ENCODE measurements at regions not wholly inside any gene's neighbourhood (a gene's known extent, or its start where the extent isn't known, plus 50 kb on each side); places are given as distances from the start of the nearest gene placed in this dataset.
A peak's percentile ranks its signal among the peaks of the same experiment; 100 is the strongest.

DNA sequence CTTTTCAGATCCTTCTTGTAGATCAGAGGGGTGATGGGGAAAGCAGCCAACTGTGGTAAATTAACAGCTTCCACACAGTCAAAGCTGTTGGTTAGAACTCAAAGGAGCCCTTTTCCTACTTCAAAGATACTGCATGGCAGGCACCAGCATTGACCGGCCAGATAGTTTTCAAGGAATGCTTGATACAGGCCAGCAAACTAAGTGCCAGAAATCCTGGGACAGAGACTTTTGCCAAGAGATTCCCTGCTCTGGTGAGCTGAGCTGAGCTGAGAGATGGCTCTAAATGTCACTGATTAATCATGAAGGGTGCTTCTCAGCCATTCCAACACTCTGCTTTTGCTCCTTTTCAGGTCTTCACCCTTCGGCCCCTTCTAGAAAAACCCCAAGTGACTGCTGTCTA lies 131.6 kb upstream of the MED14 start:
- POLR2A ChIA-PET, result no interaction called here

DNA sequence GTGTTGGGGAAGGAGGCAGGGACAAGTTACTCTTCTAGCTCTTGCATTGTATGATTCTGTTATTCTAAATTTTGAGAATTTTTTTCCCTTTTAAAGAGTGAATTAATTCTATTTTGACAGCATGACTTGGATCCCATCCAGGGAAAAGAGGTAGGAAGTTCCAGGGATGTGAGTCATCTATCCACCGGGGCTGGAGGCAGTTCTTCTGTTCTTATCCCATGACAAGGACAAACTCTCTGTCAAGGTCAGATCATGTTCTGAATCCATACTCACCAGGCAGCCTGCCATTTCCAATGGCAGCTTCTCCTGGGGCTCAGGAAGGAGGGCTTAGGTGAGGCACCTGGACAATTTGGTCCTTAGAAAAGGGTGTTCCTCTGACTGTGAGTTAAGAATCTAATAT lies 132.0 kb upstream of the MED14 start:
- WGBS (ENCODE audit: low lambda C conversion rate), result 0% methylated on average over 1 of the region's 1 CpG
- no peaks in the 10 kb centered on the region for H4K20me1 ChIP-seq (ENCODE audit: insufficient read depth)
- no peak overlapping the region for H3K4me3 ChIP-seq (ENCODE audit: low read depth in 2 of 2, low read length in 1 of 2)
- H3K36me3 ChIP-seq (replicated peaks in 1 of 2; ENCODE audit: control insufficient read depth in 1 of 2, insufficient read depth in 2 of 2, low read length in 1 of 2), result no peaks in the 10 kb centered on the region
- ChIA-PET POLR2A (no interaction called here), CTCF (interaction anchor here (2.6 kb wide), 1 partner anchor 10 kb away, joined by 12 read pairs; no protein-coding TSS in a partner anchor)
- H3F3A ChIP-seq (replicated peaks; ENCODE audit: insufficient read depth), result peaks cover 21% of the 10 kb centered on the region
- no peaks in the 10 kb centered on the region for H3K79me2 ChIP-seq (ENCODE audit: insufficient read depth)
- H3K4me2 ChIP-seq, result peak overlapping the region; percentile 44; the same call in 1 of the 2 replicates
- H2AFZ ChIP-seq (ENCODE audit: low read depth), result no peak overlapping the region
- no peaks in the 10 kb centered on the region for H3K9me2 ChIP-seq
- peak overlapping the region; percentile 65 to 78; a peak in 3 of 4 replicates for H3K27ac ChIP-seq (ENCODE audit: low read depth in 2 of 2, low read length in 1 of 2)
- DNase-seq, result no peak
- H3K4me1 ChIP-seq (ENCODE audit: control insufficient read depth in 1 of 2, insufficient read depth in 2 of 2, low read depth in 1 of 2, low read length in 1 of 2), result no peaks in the 10 kb centered on the region
- H3K9me3 ChIP-seq, result no peaks in the 10 kb centered on the region
- H3K27me3 ChIP-seq (ENCODE audit: insufficient read depth), result no peaks in the 10 kb centered on the region
- H3K9ac ChIP-seq, result peak overlapping the region; percentile 18; the same call in 1 of the 2 replicates
- TF ChIP-seq NFIC (IDR thresholded peaks at IDR 0.05; ENCODE audit: borderline replicate concordance), result peak; percentile 82
- no peak for TF ChIP-seq MEF2A (IDR thresholded peaks at IDR 0.05; ENCODE audit: borderline replicate concordance, low read depth)
- TF ChIP-seq PBX3 (IDR thresholded peaks at IDR 0.05), result peak; percentile 42
- TF ChIP-seq, protein P1, sequence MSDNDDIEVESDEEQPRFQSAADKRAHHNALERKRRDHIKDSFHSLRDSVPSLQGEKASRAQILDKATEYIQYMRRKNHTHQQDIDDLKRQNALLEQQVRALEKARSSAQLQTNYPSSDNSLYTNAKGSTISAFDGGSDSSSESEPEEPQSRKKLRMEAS (IDR thresholded peaks at IDR 0.05; ENCODE audit: low read depth), result no peak
- TF ChIP-seq CTCF (IDR thresholded peaks at IDR 0.05), result no peak
- TF ChIP-seq NRF1 (IDR thresholded peaks at IDR 0.05; ENCODE audit: low read depth, low read length), result no peak
- TF ChIP-seq FOXM1 (IDR thresholded peaks at IDR 0.05; ENCODE audit: low read depth), result no peak
- no peak for TF ChIP-seq TAF1 (IDR thresholded peaks at IDR 0.05; ENCODE audit: borderline replicate concordance, low read depth, low read length)
- 0 out of 2 replicates have a peak, but pooled peaks have one; percentile 38 for TF ChIP-seq SIN3A (IDR thresholded peaks at IDR 0.05; ENCODE audit: borderline replicate concordance, low read depth, low read length)
- TF ChIP-seq USF2 (IDR thresholded peaks at IDR 0.05; ENCODE audit: borderline replicate concordance, low read depth, low read length), result no peak
- no peak for TF ChIP-seq SMC3 (IDR thresholded peaks at IDR 0.05; ENCODE audit: low read depth, low read length)
- TF ChIP-seq, protein P2, sequence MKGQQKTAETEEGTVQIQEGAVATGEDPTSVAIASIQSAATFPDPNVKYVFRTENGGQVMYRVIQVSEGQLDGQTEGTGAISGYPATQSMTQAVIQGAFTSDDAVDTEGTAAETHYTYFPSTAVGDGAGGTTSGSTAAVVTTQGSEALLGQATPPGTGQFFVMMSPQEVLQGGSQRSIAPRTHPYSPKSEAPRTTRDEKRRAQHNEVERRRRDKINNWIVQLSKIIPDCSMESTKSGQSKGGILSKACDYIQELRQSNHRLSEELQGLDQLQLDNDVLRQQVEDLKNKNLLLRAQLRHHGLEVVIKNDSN (IDR thresholded peaks at IDR 0.05; ENCODE audit: borderline replicate concordance, low read depth), result no peak
- TF ChIP-seq FOXJ3 (CRISPR knock-in tag; IDR thresholded peaks at IDR 0.05), result no peak

More for the DNA sequence above, 131.6 kb upstream of the MED14 start:
- no peaks in the 10 kb centered on the region for H3K9me3 ChIP-seq
- H3K27me3 ChIP-seq (ENCODE audit: insufficient read depth), result no peaks in the 10 kb centered on the region
- DNase-seq, result no peak
- WGBS (ENCODE audit: low lambda C conversion rate), result 0% methylated on average over 2 of the region's 2 CpGs
- H3K4me2 ChIP-seq, result peak overlapping the region; percentile 44; the same call in 1 of the 2 replicates
- H2AFZ ChIP-seq (ENCODE audit: low read depth), result no peak overlapping the region
- no peaks in the 10 kb centered on the region for H3K4me1 ChIP-seq (ENCODE audit: control insufficient read depth in 1 of 2, insufficient read depth in 2 of 2, low read depth in 1 of 2, low read length in 1 of 2)
- TF ChIP-seq ZBTB33 (IDR thresholded peaks at IDR 0.05; ENCODE audit: borderline replicate concordance, low read depth) (no peak), NFIC (IDR thresholded peaks at IDR 0.05; ENCODE audit: borderline replicate concordance) (peak; percentile 48; the same call in 1 of the 2 replicates), RXRA (IDR thresholded peaks at IDR 0.05; ENCODE audit: borderline replicate concordance, low read depth) (peak; percentile 30; the same call in 1 of the 2 replicates)
- TF ChIP-seq, protein P3, sequence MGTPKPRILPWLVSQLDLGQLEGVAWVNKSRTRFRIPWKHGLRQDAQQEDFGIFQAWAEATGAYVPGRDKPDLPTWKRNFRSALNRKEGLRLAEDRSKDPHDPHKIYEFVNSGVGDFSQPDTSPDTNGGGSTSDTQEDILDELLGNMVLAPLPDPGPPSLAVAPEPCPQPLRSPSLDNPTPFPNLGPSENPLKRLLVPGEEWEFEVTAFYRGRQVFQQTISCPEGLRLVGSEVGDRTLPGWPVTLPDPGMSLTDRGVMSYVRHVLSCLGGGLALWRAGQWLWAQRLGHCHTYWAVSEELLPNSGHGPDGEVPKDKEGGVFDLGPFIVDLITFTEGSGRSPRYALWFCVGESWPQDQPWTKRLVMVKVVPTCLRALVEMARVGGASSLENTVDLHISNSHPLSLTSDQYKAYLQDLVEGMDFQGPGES (IDR thresholded peaks at IDR 0.05; ENCODE audit: low read depth, low read length), result no peak
- H4K20me1 ChIP-seq (ENCODE audit: insufficient read depth), result no peaks in the 10 kb centered on the region
- no peaks in the 10 kb centered on the region for H3K36me3 ChIP-seq (replicated peaks in 1 of 2; ENCODE audit: control insufficient read depth in 1 of 2, insufficient read depth in 2 of 2, low read length in 1 of 2)
- H3K9ac ChIP-seq, result peak overlapping the region; percentile 19; the same call in 1 of the 2 replicates
- no peaks in the 10 kb centered on the region for H3K9me2 ChIP-seq
- peak overlapping the region; percentile 65 to 78; a peak in 3 of 4 replicates for H3K27ac ChIP-seq (ENCODE audit: low read depth in 2 of 2, low read length in 1 of 2)
- H3K4me3 ChIP-seq (ENCODE audit: low read depth in 2 of 2, low read length in 1 of 2), result no peak overlapping the region
- H3K79me2 ChIP-seq (ENCODE audit: insufficient read depth), result no peaks in the 10 kb centered on the region
- H3F3A ChIP-seq (replicated peaks; ENCODE audit: insufficient read depth), result peaks cover 21% of the 10 kb centered on the region
- CTCF ChIA-PET, result interaction anchor here (2.6 kb wide), 1 partner anchor 10 kb away, joined by 12 read pairs; no protein-coding TSS in a partner anchor
